Naive B cell (primary cell): ENCODE measurements at regions not wholly inside any gene's neighbourhood (a gene's known extent, or its start where the extent isn't known, plus 50 kb on each side); places are given as distances from the start of the nearest gene placed in this dataset.

Source experiments
- ATAC-seq, 2 donors: fragments of 150-1000 bp; cut with Tn5 transposase; 2 replicates each; pipeline ENCODE4 v1.10.0; 2021; ENCODE audit warnings: low read depth in 2 of 2, mild to moderate bottlenecking in 2 of 2, moderate library complexity in 2 of 2
- DNase-seq: peaks from one replicate; pipeline ENCODE4 v3.0.0; 2022
- H3K27ac Mint-ChIP-seq, 6 donors: one replicate each; pipeline ENCODE4 v1.8.0; 2020 to 2022; ENCODE audit warnings: mild to moderate bottlenecking in 6 of 6, mixed read lengths in 6 of 6, moderate library complexity in 5 of 6, inconsistent platforms in 2 of 6
- H3K27me3 Mint-ChIP-seq, 3 donors: one replicate each; pipeline ENCODE4 v1.8.0; 2021 to 2022; ENCODE audit warnings: mixed read lengths in 3 of 3, mild to moderate bottlenecking in 1 of 3
- H3K36me3 Mint-ChIP-seq, 2 donors: one replicate each; pipeline ENCODE4 v1.8.0; 2020 to 2022; ENCODE audit warnings: mixed read lengths in 2 of 2, inconsistent platforms in 1 of 2, mild to moderate bottlenecking in 1 of 2
- H3K4me1 Mint-ChIP-seq, 3 donors: one replicate each; pipeline ENCODE4 v1.8.0; 2020 to 2022; ENCODE audit warnings: mixed read lengths in 3 of 3, inconsistent platforms in 1 of 3, mild to moderate bottlenecking in 1 of 3, moderate library complexity in 1 of 3
- H3K4me3 Mint-ChIP-seq, 8 donors: one replicate each; pipeline ENCODE4 v1.8.0; 2020 to 2022; ENCODE audit warnings: mild to moderate bottlenecking in 8 of 8, mixed read lengths in 8 of 8, moderate library complexity in 8 of 8, inconsistent platforms in 2 of 8
- H3K9me3 Mint-ChIP-seq, 7 donors: one replicate each; pipeline ENCODE4 v1.8.0; 2020 to 2022; ENCODE audit warnings: mixed read lengths in 7 of 7, mild to moderate bottlenecking in 5 of 7, inconsistent platforms in 2 of 7, moderate library complexity in 1 of 7

DNA sequence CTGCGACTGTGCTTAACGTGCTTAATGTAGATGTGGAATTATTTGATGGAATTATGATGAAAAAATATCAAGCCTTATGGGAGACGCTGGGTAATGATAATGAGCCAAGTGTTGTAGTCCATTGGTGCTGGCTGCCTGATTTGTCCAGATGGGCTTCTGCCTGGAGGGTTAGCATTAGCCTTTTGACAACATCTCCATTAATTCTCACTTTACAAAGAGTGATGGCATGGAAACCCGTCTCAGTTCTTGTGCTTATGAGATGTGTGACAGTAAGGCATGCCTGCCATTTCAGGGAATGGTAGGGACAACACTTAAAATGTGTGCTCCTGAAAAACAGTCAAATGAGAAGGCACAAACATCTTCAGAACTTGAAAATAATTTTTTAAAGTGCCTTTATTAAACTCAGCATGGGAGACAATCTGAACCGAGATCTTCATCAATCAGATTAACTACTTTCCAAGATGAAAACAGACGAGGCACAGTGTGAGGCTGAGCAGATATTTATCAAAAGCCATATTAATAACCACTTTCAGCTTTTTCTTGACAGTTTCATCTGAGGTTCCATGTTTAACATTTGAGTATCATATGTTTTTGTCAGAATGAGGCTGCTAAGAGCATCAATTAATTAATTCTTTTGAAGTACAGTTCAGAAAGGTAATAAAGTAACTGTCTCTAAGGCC lies 473.1 kb downstream of the NXPH1 start:
- Mint-ChIP-seq H3K27ac (no peak overlapping the region), H3K4me3 (no peak overlapping the region), H3K36me3 (no peaks in the 10 kb centered on the region), H3K9me3 (peaks cover 0 to 2% (median 0%) of the 10 kb centered on the region in 7 donors), H3K27me3 (no peaks in the 10 kb centered on the region), H3K4me1 (no peaks in the 10 kb centered on the region)
- ATAC-seq (no peak), DNase-seq (no peak)

DNA sequence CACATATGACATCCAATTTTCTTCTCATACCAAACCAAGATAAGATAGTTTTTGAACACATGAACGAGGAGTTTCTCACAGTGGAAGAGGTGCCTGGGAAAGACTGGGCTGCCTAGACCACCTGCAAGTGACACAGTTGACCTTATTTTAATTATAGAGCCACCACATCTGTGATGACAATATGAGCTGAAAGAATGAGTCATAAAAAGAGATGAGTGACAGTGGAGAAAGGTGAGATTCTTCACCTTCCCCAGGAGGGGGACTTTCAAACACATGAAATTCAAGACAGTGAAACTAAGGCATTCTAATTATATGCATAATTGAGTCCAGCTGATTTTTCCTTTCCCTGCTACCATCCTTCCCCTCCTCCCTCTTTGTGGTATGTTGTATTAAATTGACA lies 475.5 kb downstream of the NXPH1 start:
- Mint-ChIP-seq H3K9me3 (peaks cover 0 to 2% (median 0%) of the 10 kb centered on the region in 7 donors), H3K4me3 (no peak overlapping the region), H3K4me1 (no peaks in the 10 kb centered on the region), H3K27ac (no peak overlapping the region), H3K27me3 (no peaks in the 10 kb centered on the region), H3K36me3 (no peaks in the 10 kb centered on the region)
- no peak for DNase-seq
- no peak for ATAC-seq

GRCh38 chr7:8913682-8914081 lies 480.3 kb downstream of the NXPH1 start:
- H3K9me3 Mint-ChIP-seq: peaks cover 0 to 4% (median 0%) of the 10 kb centered on the region in 7 donors
- no peaks in the 10 kb centered on the region for H3K4me1 Mint-ChIP-seq
- H3K4me3 Mint-ChIP-seq: no peak overlapping the region
- DNase-seq (no peak), ATAC-seq (no peak)
- H3K27me3 Mint-ChIP-seq: no peaks in the 10 kb centered on the region
- H3K36me3 Mint-ChIP-seq: no peaks in the 10 kb centered on the region
- H3K27ac Mint-ChIP-seq: no peak overlapping the region

- no peak overlapping the region for H3K4me3 Mint-ChIP-seq
Observed at GRCh38 chr7:8921807-8922206, 488.4 kb downstream of the NXPH1 start.

DNA sequence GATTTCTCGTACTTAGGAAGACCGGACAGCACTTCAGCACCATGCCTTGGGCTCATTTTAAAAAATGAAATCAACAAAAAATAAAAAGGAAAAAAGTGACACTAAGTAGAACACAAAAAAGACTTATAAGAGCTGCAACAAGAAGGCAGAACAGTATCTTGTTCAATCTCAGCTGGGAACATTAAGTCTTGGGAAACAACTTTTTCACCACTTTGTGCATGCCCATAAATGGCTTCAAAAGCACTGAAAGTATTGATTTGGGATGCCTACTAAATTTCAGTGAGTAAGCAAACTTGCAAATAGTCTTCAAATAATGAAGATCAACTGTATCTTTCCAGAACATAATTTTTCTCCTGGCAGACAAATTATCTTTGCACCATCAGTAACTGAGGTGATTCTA lies 489.3 kb downstream of the NXPH1 start:
- Mint-ChIP-seq H3K27me3 (no peaks in the 10 kb centered on the region), H3K36me3 (no peaks in the 10 kb centered on the region), H3K27ac (no peak overlapping the region), H3K9me3 (peaks cover 0 to 19% (median 3%) of the 10 kb centered on the region in 7 donors), H3K4me3 (no peak overlapping the region), H3K4me1 (no peaks in the 10 kb centered on the region)
- DNase-seq (no peak), ATAC-seq (no peak)

More at GRCh38 chr7:8921807-8922206, 488.4 kb downstream of the NXPH1 start:
- H3K36me3 Mint-ChIP-seq: no peaks in the 10 kb centered on the region
- peaks cover 0 to 19% (median 3%) of the 10 kb centered on the region in 7 donors for H3K9me3 Mint-ChIP-seq
- DNase-seq (no peak), ATAC-seq (no peak)
- H3K4me1 Mint-ChIP-seq: no peaks in the 10 kb centered on the region
- H3K27ac Mint-ChIP-seq: no peak overlapping the region
- no peaks in the 10 kb centered on the region for H3K27me3 Mint-ChIP-seq

DNA sequence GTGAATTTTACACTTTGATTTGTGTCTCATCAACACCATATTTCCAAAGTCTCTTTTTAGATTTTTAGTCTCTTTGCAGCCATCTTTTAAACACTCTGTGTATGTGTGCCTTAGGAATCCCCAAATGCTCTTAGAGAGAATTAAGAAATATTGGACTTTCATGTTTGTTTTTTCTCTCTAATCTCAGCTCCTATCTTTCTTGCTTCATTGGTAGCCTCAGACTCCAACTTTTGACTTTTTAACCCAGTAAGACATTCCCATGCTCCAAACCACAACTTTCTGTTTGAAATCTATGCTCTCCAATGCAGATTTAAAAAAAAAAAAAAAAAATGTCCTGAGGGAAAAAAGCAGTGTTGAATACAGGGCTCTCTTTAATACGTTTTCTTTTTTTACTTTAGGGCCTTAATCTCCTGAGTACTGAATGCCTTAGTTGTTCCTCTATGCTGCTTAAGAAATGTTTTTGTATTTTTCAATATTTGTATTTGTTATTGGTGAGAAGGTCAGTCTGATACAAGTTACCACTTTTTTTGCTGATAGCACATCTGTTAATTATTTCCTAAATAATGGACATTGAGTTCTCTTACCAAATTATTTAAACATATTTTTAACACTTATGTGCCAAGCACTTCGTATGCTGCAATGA lies 489.9 kb downstream of the NXPH1 start:
- no peaks in the 10 kb centered on the region for H3K27me3 Mint-ChIP-seq
- ATAC-seq: no peak
- DNase-seq: no peak
- no peaks in the 10 kb centered on the region for H3K36me3 Mint-ChIP-seq
- no peak overlapping the region for H3K4me3 Mint-ChIP-seq
- H3K4me1 Mint-ChIP-seq: no peaks in the 10 kb centered on the region
- peaks cover 0 to 15% (median 3%) of the 10 kb centered on the region in 7 donors for H3K9me3 Mint-ChIP-seq
- H3K27ac Mint-ChIP-seq: no peak overlapping the region

DNA sequence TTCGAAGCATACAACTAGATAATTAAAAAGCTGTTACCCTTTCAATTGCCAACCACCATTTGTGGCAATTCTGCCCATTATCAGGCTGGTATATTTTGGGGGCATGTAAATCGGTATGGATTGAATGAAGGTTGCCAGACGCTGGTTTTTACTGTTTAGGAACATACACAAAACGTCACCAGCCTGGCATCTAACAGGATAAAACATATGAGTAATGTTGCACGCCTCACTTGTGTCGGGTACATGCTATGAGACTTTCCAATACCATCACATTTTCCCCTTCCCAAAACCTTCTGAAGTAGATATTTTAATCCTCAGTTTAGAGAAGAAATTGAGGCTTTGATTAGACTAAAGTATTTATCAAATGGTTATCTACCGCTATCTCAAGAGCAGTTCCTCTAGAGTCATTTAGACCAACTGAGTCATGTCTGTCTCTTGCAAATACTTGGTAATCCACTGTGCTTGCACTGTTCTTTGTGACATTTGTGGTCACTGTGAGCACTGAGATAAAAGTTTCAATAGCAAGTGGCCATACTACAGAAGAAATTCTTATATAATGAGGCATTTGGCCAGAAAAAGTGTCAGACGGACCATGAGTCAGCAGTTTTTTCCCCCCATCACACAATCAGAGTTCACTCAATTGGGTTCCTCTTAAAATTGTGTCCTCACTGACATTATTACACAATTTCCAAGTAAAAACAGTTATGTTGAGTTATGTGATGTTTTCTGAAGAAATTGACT lies 498.7 kb downstream of the NXPH1 start:
- H3K4me1 Mint-ChIP-seq: no peaks in the 10 kb centered on the region
- no peak overlapping the region for H3K4me3 Mint-ChIP-seq
- no peak for DNase-seq
- no peaks in the 10 kb centered on the region for H3K27me3 Mint-ChIP-seq
- H3K27ac Mint-ChIP-seq: no peak overlapping the region
- no peaks in the 10 kb centered on the region for H3K36me3 Mint-ChIP-seq
- no peak for ATAC-seq
- peaks cover 0 to 10% (median 0%) of the 10 kb centered on the region in 7 donors for H3K9me3 Mint-ChIP-seq

DNA sequence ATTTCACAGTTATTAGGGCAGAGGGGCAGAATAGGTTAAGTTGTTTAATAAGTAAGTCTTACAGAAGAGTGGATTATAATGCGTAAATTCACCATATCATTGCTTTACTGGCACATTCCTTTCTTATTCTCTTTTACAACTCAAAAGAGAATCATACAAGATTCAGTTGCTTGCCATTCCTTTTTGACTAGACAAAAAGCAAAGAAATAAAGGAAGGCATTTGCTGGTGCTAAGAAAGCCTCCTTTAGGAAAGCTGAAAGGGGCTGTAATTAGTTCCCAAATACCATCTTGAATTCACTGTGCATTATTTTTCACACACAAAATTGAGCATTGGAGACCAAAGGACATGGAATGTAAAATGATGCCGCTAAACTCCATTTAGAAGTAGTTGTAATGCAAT lies 499.3 kb downstream of the NXPH1 start:
- Mint-ChIP-seq H3K27ac (no peak overlapping the region), H3K36me3 (no peaks in the 10 kb centered on the region), H3K27me3 (no peaks in the 10 kb centered on the region), H3K4me3 (no peak overlapping the region), H3K9me3 (peaks cover 0 to 10% (median 0%) of the 10 kb centered on the region in 7 donors), H3K4me1 (no peaks in the 10 kb centered on the region)
- no peak for ATAC-seq
- no peak for DNase-seq

- no peak for ATAC-seq
Observed at GRCh38 chr7:8937204-8937603, 503.8 kb downstream of the NXPH1 start.

GRCh38 chr7:8938044-8938805 lies 504.8 kb downstream of the NXPH1 start:
- H3K4me1 Mint-ChIP-seq: no peaks in the 10 kb centered on the region
- no peaks in the 10 kb centered on the region for H3K36me3 Mint-ChIP-seq
- no peak overlapping the region for H3K4me3 Mint-ChIP-seq

More at GRCh38 chr7:8937204-8937603, 503.8 kb downstream of the NXPH1 start:
- Mint-ChIP-seq H3K9me3 (peaks cover 0 to 18% (median 5%) of the 10 kb centered on the region in 7 donors), H3K36me3 (no peaks in the 10 kb centered on the region), H3K4me3 (no peak overlapping the region), H3K27me3 (no peaks in the 10 kb centered on the region), H3K27ac (no peak overlapping the region), H3K4me1 (no peaks in the 10 kb centered on the region)
- DNase-seq: no peak

DNA sequence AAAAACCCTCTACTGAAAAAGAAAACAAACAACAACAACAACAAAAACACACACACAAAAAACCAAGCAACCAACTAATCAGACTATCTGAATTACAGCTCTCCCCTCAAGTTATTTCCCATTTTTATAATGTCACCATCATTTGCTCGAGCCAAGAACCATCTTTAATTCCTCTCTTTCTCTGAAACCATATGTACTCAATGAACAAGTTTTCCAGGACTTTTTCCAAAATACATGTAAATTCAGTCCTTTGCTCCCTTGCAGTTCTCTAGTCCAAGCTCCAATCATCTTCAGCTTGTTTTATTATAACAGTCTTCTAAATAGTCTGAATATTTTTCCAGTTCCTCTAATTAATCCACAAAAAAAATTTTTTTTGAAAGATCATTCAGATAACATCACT lies 506.0 kb downstream of the NXPH1 start:
- H3K4me1 Mint-ChIP-seq: no peaks in the 10 kb centered on the region
- no peak overlapping the region for H3K4me3 Mint-ChIP-seq
- no peaks in the 10 kb centered on the region for H3K27me3 Mint-ChIP-seq
- no peak overlapping the region for H3K27ac Mint-ChIP-seq
- DNase-seq (no peak), ATAC-seq (no peak)
- peaks cover 0 to 18% (median 5%) of the 10 kb centered on the region in 7 donors for H3K9me3 Mint-ChIP-seq
- no peaks in the 10 kb centered on the region for H3K36me3 Mint-ChIP-seq

More at GRCh38 chr7:8938044-8938805, 504.8 kb downstream of the NXPH1 start:
- H3K27me3 Mint-ChIP-seq: no peaks in the 10 kb centered on the region
- H3K9me3 Mint-ChIP-seq: peaks cover 0 to 19% (median 5%) of the 10 kb centered on the region in 7 donors
- no peak overlapping the region for H3K27ac Mint-ChIP-seq
- ATAC-seq (no peak), DNase-seq (no peak)

- Mint-ChIP-seq H3K9me3 (peaks cover 2 to 11% (median 5%) of the 10 kb centered on the region in 7 donors), H3K27me3 (no peaks in the 10 kb centered on the region), H3K4me1 (no peaks in the 10 kb centered on the region), H3K4me3 (no peak overlapping the region), H3K36me3 (no peaks in the 10 kb centered on the region), H3K27ac (no peak overlapping the region)
- DNase-seq (no peak), ATAC-seq (no peak)
Observed at GRCh38 chr7:8963722-8964121, 530.3 kb downstream of the NXPH1 start.

- Mint-ChIP-seq H3K4me1 (no peaks in the 10 kb centered on the region), H3K27ac (no peak overlapping the region), H3K4me3 (no peak overlapping the region), H3K36me3 (no peaks in the 10 kb centered on the region), H3K27me3 (no peaks in the 10 kb centered on the region), H3K9me3 (peaks cover 2 to 11% (median 5%) of the 10 kb centered on the region in 7 donors)
- no peak for DNase-seq
- ATAC-seq: no peak
Observed at GRCh38 chr7:8965177-8965576, 531.8 kb downstream of the NXPH1 start.
